ENCODE measurements at regions not wholly inside any gene's neighbourhood (a gene's known extent, or its start where the extent isn't known, plus 50 kb on each side); places are given as distances from the start of the nearest gene placed in this dataset.

DNA sequence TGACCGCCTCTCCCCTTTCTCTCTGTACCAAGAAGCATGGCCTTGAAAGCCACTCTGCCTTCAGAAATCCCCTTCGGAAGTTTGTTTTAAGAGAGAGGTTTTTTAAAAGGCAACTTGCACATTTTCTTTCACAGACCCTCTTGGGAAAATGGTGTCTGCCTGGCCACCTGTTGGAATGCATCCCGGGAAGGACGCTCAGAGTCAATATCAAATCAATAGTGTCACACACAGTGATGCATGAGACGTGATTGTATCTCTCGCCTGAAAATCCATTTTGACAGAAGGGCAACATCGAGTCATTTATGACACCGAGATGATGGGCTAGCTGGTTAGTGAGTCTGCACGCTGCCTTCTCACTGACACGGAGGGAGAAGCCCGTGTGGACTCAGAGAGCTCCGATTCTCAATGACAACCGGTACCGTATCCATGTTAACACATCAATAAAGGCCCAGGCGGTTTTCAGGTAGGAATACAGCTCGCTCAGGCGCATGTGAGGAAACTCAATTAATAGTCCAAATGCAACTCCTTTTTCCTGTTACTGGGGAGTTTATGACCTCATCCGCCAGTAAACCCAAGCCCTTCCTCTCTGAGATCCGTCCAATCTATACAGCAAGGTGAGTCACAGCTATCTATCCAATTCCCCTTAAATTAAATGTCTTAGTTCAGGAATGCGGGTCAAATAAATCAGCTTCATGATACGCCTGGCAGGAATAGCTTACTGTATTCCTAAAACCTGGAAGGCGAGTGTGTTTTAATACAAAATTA lies 621.5 kb upstream of the MKI67 start:
- DNase-seq (ENCODE audit: low read depth): no peak

DNA sequence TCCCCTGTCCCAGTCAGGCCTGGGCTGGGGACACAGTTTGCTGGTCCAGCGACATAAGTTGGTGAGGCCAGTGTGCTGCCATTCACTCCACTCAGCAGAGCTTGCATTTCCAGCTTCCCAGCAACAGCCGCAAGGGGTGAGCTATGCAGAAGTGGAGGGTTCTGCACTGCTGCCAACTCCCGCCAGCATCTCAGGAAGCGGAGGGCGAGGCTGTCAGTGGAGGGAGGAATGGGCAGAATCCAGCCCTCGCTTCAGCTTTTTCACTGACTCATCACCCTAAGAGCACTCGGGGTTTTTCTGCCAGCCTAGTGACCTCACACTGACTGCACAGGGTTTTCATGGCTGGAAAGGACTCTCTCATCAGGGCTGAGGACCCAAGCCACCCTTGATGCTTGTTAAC lies 625.1 kb upstream of the MKI67 start:
- DNase-seq (ENCODE audit: low read depth): no peak

DNA sequence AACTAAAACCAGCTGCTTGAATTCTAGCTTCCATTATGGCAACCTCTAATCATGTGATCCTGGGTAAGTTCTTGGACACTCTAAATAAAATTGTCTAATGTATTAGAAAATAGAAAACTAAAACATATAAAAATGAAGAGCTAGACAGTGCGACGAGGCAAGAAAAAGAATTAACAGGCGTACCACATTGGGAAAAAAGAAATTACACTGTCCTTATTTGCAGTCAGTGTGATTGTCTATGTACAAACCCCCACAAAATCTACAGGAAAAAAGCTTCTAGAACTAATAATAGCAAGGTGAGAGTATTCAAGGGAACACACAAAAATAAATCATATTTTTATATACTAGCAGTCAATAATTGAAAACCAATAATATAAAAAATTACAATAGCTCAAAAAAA lies 625.6 kb upstream of the MKI67 start:
- DNase-seq (ENCODE audit: low read depth): no peak

DNA sequence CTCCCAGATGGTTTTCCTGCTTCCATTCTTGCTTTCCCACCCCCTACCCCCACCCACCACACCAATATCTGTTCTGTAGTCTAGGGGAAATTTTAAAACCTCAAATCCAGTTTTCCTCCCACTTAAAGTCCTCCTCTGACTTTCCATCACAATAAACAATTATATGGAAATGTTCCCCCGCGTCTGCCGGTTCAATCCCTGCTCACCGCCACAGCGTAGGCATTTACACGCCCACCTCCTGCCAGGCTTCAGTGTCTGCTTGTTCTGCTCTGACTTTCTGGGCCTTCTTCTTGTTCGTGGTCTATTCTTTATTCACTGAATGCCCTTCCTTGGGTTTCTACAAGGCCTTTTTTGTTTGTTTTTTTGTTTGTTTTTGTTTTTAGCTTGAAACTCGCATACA lies 633.0 kb upstream of the MKI67 start:
- DNase-seq (ENCODE audit: low read depth): no peak

DNA sequence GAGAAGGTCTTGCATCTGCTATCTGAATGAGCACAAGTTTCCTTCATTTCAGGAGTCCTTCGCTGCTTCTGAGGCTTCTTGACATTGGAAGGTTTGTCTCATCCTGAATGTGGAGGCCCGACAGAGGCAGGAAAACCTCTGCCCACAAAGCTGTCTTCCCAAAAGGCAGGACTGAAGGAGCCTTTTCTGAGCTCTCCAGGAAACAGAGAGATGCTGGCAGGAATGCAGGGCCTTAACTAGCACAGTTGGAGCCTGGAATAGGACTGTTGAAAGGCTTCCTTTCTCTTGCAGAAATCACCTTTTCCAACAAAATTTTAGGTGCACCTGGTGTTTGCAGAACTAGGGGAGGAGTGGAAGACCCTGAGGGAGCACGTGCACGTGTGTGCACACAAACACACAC lies 637.4 kb upstream of the MKI67 start:
- DNase-seq (ENCODE audit: low read depth): no peak

DNA sequence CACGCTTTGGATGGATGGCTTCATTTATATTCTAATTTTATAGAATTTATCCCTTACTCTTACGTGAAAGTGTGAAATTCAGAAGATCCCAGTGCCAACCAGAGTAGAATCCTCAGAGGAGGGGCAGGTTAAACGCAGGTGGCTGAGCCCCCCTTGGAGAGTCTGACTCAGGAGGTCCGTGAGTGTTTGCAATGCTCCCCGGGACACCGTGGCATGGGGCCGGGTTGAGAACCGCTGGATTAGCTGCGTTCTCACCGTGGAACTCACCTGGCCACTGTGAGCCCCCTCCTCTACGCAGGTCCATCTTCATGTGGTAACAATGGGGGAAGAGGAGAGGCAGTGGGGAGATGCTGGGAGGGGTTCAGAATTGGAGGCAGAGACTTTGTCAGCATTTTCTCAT lies 638.0 kb upstream of the MKI67 start:
- DNase-seq (ENCODE audit: low read depth): no peak

DNA sequence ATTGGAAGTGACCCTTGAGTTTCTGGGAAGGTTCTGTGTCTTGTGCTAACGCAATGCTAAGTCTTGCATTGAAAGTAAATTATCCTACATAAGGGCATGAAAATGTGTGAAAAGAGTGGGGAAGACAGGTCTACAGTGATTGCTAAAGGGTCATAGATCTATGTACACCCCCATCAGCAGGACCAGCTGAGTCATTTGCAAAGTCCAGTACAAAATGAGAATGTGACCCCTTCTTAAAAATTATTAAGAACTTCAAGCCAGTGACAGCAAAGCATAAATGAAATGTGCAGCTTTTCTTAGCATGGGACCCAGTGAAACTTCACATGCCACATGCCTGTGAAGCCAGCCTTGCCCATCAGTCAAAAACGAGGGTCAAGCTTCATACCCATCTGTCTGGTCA lies 640.7 kb upstream of the MKI67 start:
- DNase-seq (ENCODE audit: low read depth): no peak

DNA sequence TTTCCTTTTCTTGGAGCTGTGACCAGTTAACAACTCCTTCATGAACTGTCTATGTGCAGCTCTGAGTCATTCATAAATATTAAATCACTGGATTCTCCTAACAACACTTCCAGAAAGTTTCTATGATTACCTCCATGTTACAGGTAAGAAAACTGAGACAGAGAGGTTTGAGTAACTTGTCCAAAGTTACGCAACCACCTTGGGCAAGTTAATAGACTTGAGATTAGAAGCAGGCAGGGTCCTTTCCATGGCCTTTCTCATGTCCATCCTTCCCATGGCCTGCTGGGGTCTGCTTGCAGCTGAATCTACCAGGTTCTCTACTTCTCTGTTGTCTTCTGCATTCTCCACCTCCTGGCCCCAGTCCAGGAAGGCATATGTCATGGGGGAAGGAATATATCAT lies 648.8 kb upstream of the MKI67 start:
- DNase-seq (ENCODE audit: low read depth): no peak

DNA sequence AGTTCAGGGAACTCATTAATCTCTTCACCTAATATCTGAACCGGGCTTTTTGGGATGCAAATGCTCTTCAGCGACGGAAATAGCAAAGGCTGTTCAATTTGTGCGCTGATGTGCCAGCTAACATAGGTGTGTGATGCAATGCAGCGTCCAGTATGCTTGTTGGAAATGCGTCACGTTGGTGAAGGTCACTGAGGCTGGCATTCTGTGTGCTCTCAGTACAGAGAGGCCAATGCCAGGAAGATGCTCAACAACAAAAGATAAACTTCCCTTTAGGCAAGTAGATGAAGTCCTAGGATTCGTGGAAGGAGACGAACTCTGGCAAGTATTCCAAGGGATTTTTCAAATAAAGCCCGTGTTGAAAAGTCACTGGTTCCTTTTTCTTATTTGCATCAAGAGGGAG lies 649.5 kb upstream of the MKI67 start:
- no peak for DNase-seq (ENCODE audit: low read depth)

DNA sequence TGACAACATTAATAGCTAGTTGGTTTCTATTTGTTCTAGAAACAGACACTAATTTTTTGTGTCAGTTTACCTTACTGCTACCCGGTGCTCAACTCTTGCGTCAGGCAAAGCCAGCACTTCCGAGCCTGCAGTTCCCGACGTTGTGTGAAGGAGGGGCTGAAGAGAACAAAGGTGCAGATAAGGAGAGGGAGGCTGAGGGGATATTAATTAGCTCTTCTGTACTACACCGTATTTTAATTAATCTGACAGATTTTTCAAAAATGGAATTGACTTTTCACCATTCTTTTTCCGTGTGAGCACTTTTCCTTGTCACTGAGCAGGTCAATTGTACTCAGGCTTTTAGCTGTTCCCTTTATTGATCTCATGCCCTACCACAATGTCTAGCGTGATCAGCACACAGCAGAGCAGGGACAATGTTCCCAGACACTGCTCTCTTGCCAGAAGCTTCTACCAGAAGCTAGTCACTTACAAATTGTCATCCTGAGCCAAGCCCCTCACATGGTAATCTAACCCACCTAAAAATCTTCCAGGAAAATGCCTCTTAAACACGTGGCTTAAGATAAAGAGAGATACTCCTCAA lies 650.5 kb upstream of the MKI67 start:
- DNase-seq (ENCODE audit: low read depth): no peak

DNA sequence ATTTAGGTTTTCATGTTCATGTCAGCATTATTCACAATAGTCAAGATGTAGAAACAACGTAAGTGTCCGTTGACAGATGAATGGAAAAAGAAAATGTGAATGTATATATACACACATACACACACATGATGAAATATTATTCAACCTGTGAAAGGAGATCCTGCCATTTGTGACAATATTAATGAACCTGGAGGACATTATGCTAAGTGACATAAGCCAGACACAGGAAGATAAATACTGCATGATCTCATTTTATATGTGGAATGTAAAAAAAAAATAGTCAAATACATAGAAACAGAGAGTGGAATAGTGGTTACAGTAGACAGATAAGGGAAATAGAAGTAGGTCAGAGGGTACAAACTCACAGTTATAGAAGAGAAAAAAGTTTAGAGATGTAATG lies 651.1 kb upstream of the MKI67 start:
- DNase-seq (ENCODE audit: low read depth): no peak

DNA sequence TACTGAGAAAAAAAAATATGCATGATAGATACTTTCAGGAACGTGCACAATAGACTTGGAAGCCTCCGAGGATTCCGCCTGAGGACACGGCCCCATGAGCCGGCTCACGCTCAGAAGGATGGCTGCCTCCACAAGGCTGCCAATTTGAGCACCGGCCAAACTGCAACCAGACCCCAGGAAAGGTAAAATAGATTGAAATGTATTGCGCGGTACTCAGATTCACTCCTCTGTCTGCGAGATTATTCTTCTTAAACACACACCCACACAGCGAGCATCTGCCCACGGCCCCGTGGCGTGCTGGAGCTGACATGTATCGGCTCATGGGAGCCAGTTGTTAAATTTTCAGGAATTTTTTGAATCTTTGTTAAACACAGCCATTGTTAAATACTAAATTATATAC lies 653.2 kb upstream of the MKI67 start:
- no peak for DNase-seq (ENCODE audit: low read depth)

DNA sequence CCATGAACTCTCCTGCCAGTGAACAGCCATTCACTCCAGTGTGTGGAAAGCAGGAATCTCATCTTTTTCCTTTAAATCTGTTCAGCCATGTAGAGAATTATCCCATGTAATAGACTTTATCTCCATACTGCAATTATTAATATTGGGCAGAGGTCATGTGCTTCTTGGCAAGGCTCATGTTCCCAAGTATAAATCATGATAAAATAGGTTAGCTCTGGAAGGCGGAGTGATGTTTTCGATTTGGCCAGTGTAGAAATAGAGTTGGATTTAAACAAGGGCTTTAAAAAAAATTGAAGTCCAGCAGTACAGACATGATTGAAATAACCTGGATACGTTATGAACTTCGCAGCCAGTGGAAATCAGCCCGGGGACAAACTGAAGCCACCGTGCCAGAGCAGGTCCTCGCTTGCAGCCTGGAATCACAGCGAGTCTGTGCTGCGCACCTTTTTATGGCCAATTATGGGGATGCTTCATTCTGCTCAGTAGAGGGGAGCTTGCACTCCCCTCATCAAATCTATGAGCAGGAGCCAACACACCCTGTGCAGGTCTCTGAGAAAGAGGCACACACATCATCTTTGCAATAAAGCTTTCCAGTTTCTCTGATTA lies 654.0 kb upstream of the MKI67 start:
- no peak for DNase-seq (ENCODE audit: low read depth)

DNA sequence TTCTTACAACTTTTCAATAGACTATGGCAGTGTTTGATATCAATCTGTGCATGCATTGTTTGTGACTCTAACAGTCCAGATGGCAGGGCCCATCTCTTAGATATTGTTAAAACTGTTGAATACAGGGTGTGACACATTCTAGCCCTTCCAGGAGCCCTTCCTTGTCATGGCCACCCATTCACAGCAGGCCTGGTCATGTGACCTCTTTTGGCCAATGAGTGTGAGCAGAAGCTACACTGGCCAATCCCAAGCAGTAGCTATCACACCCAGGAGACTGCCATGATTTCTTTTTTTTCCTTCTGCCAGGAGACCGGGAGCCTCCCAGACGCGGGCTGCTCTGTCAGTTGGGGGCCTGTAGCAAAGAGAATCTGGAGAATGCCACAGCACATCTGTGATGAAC lies 655.4 kb upstream of the MKI67 start:
- no peak for DNase-seq (ENCODE audit: low read depth)

DNA sequence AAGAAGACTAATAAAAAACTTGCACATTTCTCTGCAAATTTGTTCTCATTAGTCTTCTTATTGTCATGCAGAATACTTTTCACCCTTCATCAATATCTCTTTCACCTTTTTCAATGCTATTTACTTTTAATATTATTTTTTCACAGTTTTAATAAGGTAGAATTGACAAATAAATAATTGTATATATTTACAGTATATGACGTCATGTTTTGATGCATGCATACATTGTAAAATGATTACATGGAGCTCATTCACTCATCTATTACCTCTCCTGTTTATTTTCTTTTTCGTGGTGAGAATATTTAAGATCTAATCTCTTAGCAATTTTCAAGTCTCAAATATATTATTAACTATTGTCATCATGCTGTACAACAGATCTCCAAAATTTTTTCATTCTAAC lies 658.2 kb upstream of the MKI67 start:
- DNase-seq (ENCODE audit: low read depth): no peak

DNA sequence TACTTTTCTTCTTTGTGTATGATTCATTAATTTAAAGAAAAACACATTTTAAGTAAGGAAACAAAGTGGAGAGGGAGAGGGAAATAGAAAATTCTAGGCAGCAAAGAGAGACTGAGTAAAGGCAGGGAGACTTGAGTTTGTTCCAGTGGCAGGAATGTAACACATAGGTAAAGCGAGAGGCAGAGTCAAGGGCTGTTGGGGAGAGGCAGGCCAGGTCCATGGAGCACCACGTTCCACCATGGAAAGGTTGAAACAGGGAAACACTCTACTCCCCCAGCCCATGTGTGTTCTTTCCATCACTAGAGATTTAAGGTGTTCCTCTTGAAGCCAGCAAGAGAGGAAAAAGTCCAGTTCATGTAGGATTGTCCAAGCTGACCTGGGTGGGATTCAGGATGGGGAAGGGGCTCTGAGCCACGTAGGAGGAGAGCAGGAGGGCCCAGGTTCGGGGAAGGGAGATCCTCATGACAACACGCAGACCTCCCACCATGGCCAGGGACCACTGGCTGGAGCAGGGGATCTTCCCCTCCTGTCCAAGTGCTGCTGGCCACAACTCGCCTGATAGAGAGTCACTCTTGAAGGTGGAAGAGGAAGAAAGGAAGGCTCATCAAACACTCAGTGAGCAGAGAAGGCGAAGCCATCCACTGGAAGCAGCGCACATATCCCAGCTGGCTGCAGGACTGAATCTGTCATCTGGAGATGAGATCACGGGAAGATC lies 666.4 kb upstream of the MKI67 start:
- no peak for DNase-seq (ENCODE audit: low read depth)

DNA sequence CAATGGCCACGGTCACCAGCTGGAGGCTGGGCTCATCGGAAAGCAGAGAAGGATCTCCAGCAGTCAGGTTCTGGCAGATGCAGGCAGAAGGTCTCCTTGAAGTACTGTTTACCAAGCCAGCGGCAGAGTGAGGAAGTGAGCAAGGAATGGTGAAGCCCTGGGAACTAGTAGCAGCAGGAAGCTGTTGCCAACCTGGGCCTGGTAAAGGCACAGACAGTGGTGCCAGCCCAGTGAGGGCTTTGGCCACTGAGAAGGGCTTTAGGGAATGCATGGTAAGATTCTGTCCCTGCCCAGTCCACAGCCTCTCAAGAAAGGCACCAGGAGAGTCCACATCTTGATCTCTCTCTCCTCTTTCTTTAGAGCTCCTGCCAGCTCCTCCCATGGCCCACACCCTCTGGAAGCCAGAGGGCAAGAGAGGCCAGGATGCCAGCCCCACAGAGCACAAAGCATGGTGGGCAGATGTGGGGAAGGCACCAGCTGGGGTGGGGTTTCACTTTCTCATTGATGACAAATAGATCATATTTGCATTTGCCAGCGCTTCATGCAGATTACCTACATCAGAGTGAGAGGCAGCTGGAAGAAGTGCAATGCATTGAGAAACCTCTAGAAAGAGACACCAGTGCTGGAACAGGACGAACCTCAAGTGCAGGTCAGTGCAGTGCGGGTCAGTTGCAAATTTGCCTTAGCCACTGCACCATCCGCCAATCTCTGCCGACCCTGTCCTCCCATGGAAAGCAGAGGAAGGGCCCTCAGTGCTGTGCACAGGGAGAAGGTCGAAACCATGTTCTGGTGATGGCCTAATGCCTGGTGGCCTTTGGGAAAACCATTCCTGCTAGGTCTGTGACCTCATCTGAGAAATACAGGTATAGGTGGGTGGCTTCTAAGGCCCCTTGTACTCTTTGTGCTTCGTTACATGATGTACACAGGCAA lies 667.8 kb upstream of the MKI67 start:
- no peak for DNase-seq (ENCODE audit: low read depth)

DNA sequence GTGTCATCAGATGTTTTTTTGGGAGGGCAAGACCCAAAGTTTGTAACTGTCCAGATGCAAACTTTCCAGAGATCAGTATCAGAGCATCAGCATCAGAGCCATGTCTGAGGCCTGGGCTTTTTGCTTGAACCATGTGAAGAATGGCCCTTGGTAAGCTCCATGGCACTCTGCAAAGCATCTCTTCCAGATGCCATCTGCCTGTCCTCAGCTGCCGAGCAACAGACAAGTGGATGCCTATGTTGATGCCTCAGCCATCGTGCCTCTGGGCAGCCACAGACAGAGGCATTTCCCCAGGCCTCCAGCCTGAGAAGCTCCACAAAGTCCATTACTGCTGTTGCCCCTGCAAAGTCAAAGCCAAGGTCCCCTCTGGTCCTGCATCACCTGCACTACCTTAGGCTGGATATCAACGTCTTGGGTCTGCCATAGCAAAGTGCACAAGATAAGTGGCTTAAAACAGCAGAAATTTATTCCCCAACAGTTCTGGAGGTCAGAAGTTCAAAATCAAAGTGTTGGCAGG lies 670.2 kb upstream of the MKI67 start:
- DNase-seq (ENCODE audit: low read depth): no peak

DNA sequence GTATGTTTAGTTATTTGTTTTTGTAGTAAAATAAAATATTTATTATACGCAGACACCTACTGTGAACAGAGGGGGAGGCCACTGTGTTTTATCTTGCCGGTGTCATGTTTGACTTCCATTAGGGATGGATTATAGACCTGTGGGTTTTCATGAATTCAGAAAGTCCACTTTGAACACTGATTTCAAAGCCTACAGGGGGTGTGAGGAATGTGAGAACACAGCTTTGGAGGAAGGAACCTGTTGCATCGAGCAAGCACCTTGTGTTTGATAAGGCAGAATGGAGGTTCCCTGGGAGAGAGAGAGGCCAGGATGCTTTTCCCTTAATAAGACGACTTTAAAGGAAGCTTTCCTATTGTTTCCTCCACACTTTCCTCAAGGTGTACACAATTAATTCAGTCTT lies 665.0 kb upstream of the MGMT start:
- no peak for DNase-seq (ENCODE audit: low read depth)

DNA sequence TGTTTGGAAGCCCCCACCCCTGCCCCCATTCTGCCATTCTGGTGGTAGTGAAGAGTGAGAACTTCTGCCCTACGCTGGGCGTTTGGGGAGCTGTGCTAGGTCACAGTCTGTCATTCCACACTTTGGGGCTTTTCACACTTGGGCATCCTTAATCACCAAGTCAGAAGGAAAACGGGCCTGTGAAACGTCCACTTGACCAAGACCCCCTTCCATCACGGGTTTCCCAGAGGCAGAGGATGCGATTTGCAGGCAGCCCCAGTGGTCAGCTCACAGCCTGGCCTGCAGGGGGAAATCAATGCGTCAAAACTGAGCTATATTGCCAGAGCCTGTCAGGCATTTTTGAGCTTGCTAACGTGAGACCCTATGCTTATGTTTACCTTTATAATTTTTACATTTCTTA lies 663.3 kb upstream of the MGMT start:
- DNase-seq (ENCODE audit: low read depth): no peak

DNA sequence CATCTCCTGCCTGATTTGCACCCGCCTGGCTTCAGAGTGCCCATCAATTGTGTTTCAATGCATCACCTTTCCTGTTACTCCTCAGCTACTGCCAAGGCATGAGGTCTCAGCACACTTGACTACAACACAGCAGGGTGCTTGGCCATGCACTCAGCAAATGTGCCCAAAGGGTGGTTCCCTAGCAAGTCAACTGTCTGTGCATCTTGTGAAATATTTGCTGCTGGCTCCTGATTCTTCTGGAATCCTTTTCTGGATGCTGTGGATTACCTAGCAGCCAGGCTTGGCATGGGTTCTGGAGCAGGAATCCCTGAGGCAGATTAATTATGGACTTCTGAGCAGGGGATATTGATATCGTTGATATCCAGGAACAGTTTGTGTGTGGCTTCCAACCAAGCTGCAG lies 662.6 kb upstream of the MGMT start:
- DNase-seq (ENCODE audit: low read depth): no peak

DNA sequence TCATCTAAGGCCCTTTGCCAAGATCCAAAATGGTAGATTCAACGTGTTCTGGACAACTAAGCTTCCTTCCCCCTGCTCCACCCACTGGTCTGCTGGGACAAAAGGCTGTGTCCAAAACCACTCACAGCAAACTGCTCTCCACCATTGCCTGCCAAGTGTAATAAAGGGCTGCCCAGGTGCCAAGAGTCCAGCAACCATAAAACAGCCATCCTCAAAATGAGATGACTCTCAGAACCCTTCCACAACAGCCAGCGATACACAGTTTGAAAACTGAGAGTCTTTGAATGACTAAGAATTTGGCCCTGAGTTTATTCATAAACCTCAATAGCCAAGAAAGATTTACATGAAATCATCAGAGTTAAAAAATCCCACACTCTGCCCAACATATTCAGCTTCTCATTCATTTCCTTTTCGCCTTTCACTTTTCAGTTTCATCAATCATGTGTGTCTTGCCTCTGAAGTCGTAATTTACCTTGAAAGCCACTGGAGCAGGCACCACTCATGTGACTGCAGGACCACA lies 658.1 kb upstream of the MGMT start:
- no peak for DNase-seq (ENCODE audit: low read depth)
